ENCODE measurements at regions not wholly inside any gene's neighbourhood (a gene's known extent, or its start where the extent isn't known, plus 50 kb on each side); places are given as distances from the start of the nearest gene placed in this dataset.
A peak's percentile ranks its signal among the peaks of the same experiment; 100 is the strongest.

DNA sequence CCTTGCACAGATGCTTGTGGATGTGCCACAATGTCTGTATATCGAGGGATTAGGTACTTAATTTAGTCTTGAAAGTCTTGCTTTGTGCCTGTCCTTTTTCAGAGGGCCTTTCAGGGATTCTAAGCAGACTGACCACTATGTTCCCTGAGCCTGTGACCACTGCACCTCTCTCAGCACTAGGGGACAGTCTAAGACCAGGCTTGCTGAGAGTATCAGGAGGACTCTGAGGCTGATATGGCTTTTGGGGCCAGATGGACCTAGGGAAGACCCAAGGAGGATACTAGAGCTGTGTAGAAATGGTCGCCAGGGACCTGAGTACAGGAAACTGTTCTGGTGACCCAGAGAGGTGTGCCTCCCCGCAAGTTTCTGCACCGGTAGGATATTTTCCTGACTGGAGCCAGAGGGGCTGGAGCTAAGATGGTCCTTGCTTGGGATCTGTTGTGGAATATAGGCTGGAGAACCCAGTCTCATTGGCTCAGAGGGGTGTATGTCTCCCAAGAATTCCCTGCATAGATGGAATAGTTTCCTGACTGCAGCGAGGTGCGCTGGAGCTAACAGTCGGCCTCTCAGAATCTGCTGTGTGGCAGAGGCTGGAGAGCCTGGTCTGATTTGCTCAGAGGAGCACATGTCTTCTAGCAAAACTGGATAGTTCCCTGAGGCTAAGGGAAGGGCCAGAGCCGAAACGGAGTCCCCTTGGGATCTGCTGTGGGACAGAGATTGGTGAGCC is 213.2 kb upstream of the DCBLD2 start:
- peak; percentile 83 for DNase-seq (ENCODE audit: low read depth)

DNA sequence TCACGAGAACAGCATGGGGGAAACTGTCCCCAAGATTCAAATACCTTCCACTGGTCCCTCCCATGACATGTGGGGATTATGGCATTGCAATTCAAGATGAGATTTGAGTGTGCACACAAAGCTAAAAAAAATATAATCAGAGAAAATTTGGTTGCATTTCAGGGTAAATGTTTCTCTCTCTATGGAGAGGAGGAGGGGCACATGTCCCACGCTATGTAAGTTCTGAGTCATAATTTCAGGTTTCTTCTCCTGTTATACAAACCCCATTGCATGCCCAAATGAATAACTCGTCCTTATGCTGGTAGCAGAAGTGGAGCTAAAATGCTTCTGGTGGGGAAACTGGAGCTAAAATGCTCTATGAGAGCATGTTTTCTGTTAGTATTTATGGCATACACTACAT is 209.7 kb upstream of the DCBLD2 start:
- DNase-seq (ENCODE audit: low read depth) = no peak

DNA sequence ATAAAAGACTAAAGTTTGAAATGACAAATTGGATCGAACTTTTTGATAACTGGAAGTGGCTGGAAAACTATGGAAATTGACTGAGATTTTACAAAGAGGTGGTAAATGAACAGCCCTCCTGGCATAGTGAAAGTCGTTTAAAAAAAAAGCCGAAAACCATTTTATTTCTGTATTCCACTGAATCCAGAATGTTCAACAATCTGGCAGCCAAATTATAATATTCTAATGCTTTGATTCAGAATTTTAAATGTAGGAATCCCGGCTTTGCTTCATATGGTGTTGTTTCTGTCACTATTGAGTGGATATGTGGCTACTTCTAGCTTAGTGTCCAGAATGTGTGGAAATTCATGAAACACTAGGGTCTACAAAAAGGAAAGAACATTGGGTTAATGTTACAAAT is 208.9 kb upstream of the DCBLD2 start:
- no peak for DNase-seq (ENCODE audit: low read depth)

DNA sequence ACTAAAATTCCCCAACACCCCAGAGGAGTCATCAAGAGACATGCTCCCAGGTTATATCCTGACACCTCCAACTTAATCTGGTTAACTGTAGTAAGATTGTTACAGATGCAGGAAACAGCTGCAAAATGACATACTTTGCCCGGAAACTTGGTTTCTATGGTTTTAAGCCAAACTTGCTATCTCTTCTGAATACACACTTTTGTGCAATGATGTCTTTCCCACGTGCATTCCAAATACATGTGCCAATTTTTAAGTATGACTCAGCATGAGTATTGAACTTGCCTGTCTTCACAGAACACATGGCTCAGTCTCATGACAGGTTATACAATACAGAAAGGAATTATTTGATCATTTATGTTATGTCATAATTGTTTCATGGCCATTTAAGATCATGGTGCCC is 207.0 kb upstream of the DCBLD2 start:
- peak; percentile 88 for DNase-seq (ENCODE audit: low read depth)

DNA sequence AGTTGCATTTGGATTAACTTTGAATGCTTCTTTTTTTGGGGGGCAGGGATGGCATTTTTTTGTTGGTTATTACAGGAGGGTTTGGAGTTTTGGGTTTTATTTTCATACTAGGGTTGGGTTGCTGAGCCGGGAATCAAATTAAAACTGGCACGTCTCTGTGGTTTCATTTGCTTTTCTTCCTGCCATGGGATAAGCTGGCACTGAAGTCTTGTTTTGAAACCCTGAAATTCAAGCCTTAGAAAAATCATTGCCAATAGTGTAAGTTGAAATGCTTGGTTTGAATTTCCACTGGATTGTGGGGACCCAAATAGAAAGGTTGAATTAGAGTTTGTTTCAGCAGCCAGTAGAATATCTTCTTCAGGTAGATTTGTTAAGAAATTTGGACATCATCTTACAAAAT is 193.1 kb upstream of the DCBLD2 start:
- no peak for DNase-seq (ENCODE audit: low read depth)

DNA sequence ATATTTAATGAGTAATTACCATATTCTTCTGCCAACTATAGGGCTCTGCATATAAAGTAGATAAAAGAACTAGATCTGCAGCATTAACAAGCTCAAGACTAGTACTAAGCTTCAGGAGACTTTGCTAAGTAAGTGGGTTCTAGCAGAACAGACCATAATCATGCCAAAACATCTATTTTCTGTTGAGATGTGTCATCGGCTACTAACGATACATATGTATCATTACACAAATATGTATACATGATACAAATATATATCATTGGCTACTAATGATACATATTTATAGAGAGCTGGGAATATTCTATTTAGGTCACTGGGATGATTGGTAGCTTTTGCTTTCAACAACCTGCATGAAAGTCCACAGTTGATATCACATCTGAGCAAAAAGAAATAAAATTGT is 185.8 kb upstream of the DCBLD2 start:
- DNase-seq (ENCODE audit: low read depth) = no peak

DNA sequence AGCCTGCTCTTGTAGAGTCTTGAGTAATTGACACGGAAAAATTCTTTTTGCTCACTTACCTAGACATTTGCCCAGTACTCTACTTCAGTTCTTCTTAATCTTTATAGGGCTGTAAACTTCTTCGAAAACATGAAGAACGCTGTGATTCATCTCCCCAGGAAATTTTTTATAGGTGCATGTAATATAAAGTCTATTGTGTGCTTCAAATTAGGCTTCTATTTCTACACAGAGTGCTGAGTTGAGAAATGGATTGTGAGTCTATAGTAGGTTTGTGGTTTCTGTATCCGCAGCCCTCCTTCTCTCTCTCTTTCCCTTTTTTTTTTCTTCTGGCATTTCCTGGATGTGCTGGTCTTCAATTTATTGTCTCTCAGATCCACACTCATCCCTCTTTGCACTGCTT is 183.3 kb upstream of the DCBLD2 start:
- DNase-seq (ENCODE audit: low read depth) = no peak

DNA sequence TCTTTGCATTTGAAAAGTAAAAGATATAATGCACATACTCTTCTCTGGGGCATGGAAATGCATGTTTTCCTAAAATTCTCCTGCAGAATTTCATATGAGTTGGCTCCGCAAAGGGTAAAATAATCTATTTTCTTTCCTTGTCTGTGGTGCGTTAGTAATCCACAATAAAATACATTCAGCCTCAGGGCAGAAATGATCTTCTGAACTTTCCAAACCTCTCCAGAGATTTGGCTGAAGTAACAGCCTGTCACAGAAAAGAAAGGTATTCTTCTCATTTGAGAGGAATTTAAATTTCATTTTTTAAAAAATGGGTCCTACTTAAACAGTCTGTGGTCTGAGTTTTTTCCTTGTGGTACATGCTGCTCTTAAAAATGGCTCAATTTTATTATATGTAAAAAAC is 182.7 kb upstream of the DCBLD2 start:
- no peak for DNase-seq (ENCODE audit: low read depth)

DNA sequence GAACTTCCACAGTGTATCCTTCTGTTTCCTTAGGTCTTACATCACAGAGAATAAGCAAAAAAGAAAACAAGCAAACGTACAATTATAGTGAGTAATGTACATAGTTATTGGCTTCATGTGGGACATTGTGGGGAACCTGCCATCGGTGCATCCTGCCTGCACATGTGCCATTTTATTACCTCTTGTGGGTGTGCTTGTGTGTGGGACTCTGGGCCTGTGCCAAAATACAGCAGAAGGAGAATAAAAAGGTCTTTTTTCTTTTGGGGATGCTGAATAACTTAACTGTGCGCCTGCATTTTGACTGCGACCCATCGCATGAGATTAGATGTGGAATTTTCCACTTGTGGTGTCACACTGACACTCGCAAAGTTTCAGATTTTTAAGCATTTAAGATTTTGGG is 169.6 kb upstream of the DCBLD2 start:
- no peak for DNase-seq (ENCODE audit: low read depth)

DNA sequence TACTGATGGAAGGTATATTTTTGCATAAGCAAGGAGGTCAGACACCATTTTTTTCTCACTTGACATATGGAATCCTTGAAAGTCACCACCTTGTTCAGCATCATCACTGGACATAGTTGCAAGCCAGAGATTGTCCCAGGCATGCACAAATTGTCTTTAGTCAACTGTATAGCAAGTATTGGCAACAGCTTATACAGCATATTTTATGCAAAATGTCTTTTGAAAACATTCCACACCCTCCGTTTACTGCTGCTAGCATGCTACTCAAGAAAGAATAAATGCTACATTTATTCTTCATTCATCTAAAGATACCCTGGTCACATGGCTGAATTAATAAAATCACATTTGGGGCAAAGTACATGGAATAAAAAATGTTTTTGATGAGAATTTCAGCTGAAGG is 168.5 kb upstream of the DCBLD2 start:
- no peak for DNase-seq (ENCODE audit: low read depth)

DNA sequence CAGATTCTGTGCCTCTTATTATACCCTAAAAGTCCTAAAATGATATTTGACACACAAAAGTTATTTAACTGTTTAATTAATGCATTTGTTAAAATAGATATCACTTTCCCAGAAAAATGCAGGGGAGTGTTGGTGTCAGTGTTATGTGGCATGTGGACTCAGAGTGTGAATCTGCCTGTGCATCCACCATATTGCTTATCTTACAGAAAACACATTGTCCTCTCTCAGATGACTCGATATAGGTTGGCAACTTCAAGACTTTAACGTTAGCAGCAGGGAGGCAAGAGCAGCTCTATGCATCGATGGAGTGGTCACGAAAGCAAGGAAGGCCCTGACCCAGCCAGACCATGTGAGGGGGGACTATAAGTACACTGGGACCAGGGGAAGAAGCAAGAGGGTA is 165.4 kb upstream of the DCBLD2 start:
- no peak for DNase-seq (ENCODE audit: low read depth)

DNA sequence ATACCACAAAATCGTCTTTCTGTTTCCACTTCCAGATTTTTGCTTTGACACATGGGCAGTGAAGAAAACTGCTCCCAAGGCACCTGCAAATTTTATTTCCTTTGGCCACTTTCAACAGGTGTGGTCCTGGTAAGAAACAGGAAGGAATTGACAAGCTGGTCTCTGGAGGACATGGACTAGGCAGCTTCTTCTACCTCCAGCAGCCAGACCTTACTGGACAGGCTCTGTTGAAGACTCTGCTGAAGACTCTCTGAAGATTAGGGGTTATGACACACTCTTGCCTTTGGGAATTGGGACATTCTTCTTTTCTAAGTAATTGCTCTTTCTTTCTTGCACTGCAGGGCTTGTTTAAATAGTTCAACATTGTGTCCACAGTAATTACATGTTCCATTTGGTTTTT is 147.7 kb upstream of the DCBLD2 start:
- DNase-seq (ENCODE audit: low read depth) = no peak

DNA sequence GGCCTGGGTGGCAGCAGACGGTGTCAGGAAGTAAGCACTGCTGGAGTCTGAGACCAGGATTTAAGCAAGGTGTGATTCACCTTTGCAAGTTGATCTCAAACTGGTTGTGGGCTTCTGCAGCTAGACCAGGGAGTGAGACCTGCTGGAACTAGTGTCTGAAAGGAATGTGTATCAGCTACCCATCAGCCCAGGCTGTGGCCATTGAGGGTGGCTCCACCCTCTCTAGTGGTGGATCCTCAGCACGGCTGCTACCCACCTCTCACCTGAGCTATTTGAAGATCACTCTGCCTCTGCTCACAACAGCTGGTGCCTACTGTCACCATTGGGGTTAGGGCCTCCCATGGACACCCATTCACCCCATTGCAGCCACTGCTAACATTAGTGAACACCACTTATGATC is 140.3 kb upstream of the DCBLD2 start:
- DNase-seq (ENCODE audit: low read depth) = no peak

DNA sequence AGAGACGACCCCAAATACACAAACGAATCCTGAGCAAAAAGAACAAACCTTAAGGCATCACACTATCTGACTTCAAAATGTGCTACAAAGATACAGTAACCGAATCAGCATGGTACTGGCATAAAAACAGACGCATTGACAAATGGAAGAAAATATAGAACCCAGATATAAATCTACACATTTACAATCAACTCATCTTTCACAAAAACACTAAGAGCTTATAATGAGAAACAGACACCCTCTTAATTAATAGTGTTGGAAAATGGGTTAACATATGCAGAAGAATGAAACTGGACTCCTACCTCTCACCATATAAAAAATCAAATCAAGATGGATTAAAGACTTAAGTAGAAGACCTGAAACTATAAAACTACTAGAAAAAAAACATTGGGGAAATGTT is 130.3 kb upstream of the DCBLD2 start:
- DNase-seq (ENCODE audit: low read depth) = no peak

DNA sequence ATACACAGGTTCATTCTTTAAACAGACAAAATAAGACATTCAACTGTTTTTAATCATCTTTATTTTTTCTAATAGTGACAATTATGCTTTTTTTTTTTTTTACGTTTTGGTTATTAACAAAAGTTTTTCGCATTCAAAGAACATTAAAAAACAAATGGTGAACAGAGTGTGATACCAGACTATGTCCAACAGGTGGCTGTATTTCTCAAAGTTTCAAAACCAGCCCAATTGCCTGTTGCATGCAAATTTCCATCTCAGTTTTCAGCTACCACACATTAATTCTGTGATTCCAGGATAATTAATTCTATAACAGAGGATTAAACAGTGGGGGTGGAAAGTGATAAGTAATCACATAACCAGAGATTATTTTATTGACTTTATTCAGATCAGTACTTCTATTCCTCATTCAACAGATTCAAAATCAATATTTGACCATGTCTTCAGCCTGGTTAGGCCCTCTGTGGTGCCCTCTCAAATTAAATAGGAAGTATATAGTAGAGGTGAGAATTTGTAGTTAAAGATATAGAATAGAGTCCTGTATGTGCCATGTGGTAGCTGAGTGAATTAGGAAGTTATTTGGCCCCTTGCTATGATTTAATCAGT is 122.2 kb upstream of the DCBLD2 start:
- DNase-seq (ENCODE audit: low read depth) = peak; percentile 17

DNA sequence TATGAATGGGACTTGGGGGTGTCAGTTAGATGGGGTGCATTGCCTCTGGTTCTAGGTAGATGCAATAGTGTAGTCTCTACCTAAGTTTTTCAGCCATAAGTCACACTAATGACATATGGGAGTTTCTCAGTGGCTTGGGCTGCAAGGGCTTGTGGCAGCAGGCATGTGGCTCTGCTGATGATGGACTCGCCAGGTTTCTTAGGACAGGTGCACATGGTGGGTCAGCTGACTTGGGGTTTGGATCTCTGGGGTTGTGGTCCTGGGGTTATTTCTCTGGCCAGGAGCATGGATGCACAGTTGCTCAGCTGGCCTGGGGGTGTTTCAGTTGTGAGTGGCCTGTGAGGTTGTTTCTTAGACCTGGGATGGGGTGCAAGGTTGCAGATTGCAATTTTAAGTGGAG is 120.0 kb upstream of the DCBLD2 start:
- no peak for DNase-seq (ENCODE audit: low read depth)

DNA sequence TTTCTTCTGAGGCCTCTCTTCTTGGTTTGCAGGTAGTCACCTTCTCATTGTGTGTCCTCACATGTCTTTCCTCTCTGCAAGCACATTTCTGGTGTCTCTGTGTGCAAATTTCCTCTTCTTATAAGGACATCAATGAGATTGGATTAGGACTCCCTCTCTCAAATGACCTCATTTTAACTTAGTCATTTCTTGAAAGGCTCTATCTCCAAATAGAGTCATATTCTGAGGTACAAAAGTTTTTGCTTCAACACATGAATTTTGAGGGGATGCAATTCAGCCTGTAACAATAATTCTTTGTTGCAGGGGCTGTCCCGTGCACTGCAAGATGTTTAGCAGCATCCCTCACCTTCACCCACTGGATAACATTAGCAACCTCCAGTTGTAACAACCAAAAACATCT is 115.0 kb upstream of the DCBLD2 start:
- no peak for DNase-seq (ENCODE audit: low read depth)

DNA sequence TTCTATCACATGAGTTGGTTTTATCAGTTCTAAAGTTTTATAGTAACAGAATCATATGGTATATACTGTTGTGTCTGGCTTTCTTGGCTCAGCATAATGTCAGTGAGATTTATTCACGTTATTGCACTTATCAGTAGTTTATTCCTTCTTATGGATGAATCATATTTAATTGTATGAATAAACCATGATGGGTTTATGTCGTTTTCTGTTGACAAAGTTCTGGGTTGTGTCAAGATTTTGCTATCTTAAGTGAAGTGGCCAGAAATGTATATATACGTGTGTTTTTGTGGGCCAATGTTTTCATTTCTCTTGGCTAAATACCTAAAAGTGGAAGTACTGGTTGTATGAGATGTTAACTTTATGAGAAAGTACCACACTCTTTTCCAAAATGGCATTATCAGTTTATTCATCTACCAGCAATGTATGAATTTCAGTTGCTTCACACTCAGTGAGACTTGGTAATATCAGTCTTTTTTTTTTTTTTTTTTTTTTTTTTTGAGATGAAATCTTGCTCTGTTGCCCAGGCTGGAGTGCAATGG is 112.4 kb upstream of the DCBLD2 start:
- DNase-seq (ENCODE audit: low read depth) = no peak

DNA sequence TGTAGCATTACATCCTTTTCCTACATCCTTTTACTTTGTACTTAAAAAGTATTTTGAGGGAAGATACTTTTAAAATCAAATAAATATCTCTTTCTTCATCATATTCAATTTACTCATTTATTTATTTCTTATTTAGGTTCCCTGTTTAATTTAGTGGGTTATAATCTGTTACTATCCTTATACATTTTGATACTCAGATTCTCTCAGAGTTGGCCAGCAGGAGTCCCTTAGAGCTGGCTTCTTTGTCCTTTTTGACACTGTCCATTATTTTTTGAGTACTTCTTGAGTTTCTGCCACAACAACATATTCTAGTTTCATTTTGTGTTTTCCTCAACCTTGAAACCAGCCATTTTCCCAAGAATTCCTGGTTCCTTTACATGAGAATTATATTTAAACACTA is 111.6 kb upstream of the DCBLD2 start:
- DNase-seq (ENCODE audit: low read depth) = no peak

DNA sequence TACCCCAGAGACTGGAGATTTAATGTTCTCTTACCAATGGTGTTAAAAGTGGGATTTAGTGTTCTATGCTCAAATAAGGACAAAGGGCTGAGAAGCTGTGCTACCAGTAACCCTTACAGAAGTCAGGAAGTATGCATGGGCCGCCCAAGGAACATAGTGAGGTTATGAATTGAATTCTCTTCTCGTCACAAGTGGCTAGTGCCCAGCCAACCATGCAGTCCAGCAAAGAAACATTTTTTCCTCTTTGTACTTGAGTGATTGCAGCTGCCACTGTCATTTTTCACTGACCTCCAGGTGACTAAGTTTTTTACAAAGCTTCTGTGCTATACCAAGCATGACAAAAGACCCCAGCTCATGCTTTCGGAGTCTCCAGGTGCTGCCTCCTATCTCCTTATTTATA is 110.6 kb upstream of the DCBLD2 start:
- DNase-seq (ENCODE audit: low read depth) = no peak

DNA sequence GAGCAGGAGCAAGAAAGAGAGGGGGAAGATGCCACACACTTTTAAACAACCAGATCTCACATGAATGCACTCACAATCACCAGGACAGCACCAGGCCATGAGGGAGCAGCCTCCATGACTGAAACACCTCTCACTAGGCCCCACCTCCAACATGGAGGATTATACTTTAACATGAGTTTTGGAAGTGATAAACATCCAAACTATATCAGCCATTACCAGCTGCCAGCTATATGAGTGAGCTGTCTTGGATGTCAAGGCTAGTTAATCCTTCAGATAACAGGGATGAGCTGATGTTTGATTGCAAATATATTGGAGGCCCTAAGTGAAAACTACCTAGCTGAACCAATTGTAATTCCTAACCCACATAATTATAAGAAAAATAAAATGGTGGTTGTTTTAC is 108.4 kb upstream of the DCBLD2 start:
- DNase-seq (ENCODE audit: low read depth) = no peak

DNA sequence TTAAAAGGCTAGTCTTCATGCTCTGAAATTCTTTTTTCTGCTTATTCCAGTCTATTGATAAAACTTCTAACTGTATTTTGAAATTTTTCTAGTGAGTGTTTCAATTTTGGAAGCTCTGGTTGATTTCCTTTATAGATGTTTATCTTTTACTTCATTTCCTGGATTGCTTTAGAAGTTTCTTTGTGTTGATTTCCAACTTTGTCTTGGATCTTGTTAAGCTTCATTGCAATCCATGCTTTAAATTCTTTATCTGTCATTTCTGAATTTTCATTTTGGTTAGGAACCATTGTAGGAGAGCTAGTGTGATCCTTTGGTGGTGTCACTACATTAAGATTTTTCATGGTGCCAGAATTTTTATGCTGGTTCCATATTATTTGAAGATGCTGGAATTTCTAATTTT is 105.2 kb upstream of the DCBLD2 start:
- no peak for DNase-seq (ENCODE audit: low read depth)

DNA sequence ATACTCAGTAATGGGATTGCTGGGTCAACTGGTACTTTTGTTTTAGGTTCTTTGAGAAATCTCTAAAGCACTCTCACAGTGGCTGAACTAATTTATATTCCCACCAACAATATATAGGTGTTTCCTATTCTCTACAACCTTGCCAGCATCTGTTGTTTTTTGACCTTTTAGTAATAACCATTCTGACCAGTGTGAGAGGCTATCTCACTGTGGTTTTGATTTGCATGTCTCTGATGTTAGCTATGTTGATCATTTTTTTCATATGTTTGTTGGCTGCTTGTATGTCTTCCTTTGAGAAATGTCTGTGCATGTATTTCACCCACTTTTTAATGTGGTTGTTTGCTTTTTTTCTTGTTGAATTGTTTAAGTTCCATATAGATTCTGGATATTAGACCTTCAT is 98.2 kb upstream of the DCBLD2 start:
- DNase-seq (ENCODE audit: low read depth) = no peak

DNA sequence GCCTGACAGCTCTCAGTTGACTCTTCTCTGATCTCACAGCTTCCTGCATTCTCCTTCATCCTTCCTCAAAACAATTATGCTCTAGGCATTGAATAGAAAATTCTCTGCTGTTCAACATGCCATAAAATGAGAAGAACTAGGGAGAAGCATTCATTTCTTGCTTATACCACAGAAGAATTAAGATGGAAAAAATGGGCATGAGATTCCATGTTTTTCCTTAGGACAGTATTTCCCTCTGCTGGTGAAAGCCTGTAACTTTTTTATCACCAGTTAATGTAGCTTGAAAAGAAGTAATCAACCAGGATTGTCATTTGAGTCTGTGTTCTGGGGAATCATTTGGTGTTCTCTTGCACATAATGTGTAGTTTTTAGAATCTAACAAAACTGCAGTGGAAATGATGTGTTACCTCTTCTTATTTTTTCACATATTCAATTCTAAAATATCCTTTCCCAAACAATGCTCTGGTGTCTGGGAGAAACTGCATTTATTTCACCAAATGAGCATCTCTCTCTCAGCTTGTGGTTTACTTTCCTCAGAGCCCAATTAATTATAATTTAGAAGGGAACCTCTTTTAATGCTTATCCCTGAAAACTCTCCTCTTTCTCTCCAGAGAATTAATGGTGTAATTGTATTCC is 92.8 kb upstream of the DCBLD2 start:
- DNase-seq (ENCODE audit: low read depth) = no peak
